ENCODE measurements at regions not wholly inside any gene's neighbourhood (a gene's known extent, or its start where the extent isn't known, plus 50 kb on each side); places are given as distances from the start of the nearest gene placed in this dataset.

GRCh38 chr2:12978066-12978835 lies 261.5 kb downstream of the TRIB2 start:
- DNase-seq = no peak

DNA sequence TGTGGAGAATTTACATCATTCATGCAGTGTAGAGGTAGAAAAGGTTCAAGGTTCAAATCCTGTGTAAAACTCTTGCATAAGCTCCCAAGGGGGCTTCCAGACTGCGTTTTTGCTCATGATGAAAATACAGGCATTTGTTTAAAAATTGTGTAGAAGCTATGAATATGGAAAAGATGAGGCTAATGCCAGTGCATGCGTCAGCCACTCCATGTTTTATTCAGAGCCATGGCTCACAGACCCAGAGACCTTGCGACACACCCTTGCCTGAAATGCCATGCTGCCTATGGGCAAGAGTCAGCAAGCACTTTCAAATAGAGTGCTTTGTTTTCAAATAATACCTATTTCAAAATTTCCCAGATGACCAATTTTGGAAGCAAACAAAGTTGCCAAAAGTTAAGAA lies 262.3 kb downstream of the TRIB2 start:
- DNase-seq = no peak

- no peak for DNase-seq
Observed at GRCh38 chr2:12980817-12981216, 264.1 kb downstream of the TRIB2 start.

- no peak for DNase-seq
Observed at GRCh38 chr2:12982149-12982584, 265.4 kb downstream of the TRIB2 start.

- DNase-seq = no peak
Observed at GRCh38 chr2:12987246-12987645, 270.5 kb downstream of the TRIB2 start.

DNA sequence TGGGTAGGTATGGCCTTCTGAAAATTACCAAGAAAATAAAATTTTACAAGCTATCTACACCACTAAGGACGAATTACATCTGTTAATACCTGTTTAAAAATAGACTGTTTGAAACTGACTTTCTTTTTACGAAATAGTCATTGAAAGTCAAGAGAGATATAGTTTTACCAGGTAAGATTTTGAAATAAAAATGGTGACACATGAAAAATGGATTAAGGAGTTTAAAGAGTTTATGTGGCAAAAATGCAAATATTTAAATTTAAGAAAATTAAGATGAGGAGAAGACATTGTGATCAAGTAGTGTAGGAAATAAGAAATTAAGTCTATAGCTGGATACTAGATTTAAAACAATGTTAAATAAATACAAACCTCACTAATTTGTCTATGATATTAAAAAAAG lies 271.5 kb downstream of the TRIB2 start:
- no peak for DNase-seq

DNA sequence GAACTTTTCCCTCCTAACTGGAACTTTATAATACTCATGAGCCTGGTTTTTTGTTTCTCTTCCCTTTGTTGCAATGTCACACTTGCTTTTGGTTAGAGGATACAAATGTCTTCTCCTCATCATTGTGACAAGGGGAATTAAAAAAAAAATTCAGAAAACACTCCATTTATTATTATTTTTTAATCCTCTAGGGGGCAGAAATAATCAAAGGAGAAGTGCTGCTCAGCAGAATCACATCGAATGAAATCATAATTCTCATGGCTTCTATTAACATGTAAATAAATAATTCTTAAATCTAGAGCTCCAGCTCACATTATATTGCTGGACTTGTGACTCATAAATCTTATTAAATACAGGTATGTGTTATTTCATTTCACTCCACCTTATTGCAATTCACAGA lies 273.8 kb downstream of the TRIB2 start:
- no peak for DNase-seq

DNA sequence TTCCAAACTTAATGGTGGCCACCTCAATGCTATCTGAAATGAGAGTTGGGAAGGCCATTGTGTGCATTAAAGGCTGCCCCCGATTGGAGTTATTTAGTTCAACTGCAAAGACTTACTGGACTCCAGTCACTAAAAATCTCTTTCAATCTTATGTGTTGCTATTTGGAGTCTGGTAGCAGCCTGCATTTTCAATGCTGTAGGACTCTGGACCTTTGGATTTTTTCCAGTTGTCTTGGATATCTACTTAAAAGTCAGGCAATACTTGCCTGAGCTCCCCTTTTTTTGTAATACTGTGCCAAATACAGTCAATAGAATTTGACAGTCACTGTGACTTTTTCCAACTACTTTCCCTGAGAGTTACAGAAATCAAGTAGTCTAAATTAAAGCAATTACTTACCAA lies 281.9 kb downstream of the TRIB2 start:
- no peak for DNase-seq

- DNase-seq = no peak
Observed at GRCh38 chr2:13000664-13001363, 284.1 kb downstream of the TRIB2 start.

- peak; percentile 14 for DNase-seq
Observed at GRCh38 chr2:13001408-13001807, 284.7 kb downstream of the TRIB2 start.

DNA sequence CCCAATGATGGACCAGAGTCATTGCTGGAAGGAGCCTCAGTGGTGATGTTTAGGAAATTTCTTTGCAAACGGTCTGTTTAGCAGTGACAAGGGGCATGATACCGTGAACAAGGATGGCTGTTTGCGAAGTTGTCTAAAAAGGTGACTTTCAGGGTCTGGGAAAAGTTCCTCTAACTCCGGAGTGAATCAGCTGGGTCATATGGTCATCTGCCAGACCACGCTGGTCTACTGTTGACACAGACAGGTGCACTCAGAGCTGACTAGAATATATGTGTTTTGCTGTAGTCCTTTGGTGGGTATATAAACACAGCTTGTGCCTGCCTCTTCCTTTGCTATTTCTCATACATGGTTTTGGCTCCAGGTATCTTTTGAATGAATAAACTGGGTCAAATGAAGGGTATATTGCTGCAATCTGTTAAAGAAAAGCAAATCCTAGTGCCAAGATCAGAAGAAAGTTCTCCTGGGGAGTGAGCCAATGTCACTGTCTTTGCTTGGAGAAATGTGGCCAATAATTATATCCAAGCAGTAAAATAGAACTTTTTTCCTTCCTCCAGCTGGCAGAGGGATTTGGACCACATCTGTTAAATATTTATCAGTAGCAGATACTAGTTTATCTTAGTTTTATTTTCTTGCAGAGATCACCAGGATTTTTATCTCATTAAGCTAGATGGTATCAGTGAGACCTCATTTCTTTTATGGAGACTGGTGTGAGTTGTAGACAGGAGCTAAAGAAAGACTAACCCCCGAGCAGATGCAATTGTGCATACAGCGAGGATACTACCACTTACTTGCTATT lies 286.0 kb downstream of the TRIB2 start:
- no peak for DNase-seq

DNA sequence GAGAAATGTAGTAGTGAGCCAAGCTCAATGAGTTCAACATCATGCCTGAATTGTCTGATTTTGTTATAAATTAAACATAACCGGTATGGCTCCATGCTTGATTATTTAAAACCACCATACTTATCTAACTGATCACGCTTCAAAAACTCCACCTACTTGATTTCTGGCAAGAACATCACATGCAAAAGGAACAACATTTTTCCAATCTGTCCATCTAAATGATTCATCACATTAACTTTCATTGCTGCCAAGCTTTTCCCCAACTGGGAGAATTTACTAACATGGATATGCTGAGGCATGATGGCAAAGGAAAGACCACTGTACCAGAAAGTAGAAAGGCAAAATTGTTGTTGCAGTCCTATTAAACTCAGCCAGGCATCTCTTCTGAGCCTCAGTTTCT lies 286.8 kb downstream of the TRIB2 start:
- DNase-seq = no peak

GRCh38 chr2:13005048-13005447 lies 288.3 kb downstream of the TRIB2 start:
- no peak for DNase-seq

DNA sequence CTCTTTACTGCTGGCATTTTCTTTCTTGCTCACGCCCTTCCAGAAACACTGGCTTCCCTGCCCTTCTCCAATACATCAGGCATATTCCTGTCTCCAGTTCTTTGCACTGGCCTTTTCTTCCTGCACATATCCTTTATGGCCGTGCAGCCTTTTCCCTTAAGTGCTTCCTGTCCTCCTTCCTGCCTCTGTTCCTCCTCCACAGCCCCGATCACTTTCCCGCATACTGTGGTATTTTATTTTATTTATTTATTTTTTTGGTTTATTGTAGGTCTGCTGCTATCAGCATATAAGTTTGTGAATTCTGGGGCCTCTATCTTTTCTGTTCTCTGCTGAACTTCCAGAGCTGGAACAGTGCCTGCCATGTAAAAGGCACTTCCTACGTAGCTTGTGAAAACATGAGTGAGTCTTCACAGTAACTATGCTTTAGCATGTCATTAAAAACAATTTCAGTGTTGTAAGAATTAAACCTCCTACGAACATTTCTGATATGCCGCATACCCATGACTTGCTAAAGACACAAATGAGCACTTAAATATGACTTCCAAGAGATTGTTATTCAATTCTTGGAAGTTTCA lies 289.1 kb downstream of the TRIB2 start:
- DNase-seq = no peak

- no peak for DNase-seq
Observed at GRCh38 chr2:13006426-13006825, 289.7 kb downstream of the TRIB2 start.

- no peak for DNase-seq
Observed at GRCh38 chr2:13006829-13007717, 290.3 kb downstream of the TRIB2 start.

- DNase-seq = no peak
Observed at GRCh38 chr2:13009027-13009642, 292.4 kb downstream of the TRIB2 start.

DNA sequence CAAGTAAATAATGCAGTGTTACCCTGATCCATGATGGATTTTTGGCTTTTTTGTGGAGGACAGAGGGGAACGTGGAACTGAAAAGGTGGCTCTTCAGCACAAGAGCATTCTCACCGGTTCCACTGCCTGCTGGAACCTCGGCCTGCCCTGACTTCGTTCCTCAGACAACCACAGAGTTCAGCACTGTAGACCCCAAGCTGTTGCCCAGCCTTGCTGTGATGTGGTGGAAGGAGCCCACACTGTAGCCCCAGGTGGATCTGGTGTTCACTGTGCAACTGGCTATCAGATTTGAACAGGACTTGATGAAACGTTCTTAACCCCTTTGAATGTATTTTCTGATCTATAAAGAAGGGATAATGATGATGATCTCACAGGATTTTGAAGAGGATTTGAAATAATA lies 293.5 kb downstream of the TRIB2 start:
- DNase-seq = no peak

DNA sequence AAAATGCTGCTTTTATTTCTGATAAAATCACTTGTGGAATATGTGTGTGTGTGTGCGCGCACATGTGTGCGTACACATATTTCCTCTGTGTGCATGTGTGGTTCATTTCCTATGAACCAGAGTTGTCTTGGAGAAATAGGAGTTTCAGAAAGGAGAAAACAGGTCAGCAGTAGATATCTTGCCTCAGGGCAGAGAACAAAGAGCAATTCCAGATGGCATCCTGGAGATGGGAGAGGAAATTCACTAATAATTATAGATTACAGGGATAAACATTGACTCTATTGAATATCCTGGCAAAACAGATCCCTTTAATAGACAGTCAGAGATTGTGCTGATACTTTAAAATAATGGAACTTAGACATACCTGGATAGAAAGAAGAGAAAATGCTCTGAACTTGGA lies 298.0 kb downstream of the TRIB2 start:
- no peak for DNase-seq

GRCh38 chr2:13015532-13016320 lies 299.0 kb downstream of the TRIB2 start:
- DNase-seq = no peak

DNA sequence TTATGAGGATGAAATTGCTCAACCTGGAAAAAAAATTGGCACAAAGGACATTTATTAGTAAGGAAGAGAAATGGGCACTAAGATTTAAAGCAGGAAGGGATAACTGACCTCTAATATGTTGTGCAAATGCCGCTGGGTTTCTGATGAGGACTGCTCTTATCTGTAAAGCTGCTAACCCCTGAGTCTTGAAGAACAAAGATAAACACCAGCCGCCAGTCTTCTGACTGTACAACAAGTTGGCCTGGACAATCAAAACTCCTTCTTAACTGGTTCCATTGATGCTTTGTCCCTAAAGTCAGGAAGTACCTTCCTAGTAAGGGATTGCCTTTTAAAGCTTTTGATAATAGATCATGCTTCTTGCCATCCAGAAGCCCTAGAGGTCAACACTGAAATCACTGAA lies 301.8 kb downstream of the TRIB2 start:
- DNase-seq = no peak
